ENCODE measurements at regions not wholly inside any gene's neighbourhood (a gene's known extent, or its start where the extent isn't known, plus 50 kb on each side); places are given as distances from the start of the nearest gene placed in this dataset.

- no peak for DNase-seq
- in situ Hi-C loops (cut with HindIII; ENCODE audit: low pct_ligation_motif_present, low sequenced_read_pairs): no loop called here
- Histone ChIP-seq H3K27me3 (replicated peaks) (no peaks in the 10 kb centered on the region), H3K36me3 (replicated peaks) (no peaks in the 10 kb centered on the region), H3K27ac (no peak overlapping the region), H3K4me3 (ENCODE audit: low read depth, low read length) (no peak overlapping the region)
- no peak for TF ChIP-seq CTCF (IDR thresholded peaks at IDR 0.05; ENCODE audit: low read depth, low read length, missing control alignments)
Measured at GRCh38 chr13:33480561-33480960, 195.0 kb upstream of the STARD13 start.

- Histone ChIP-seq H3K36me3 (replicated peaks) (no peaks in the 10 kb centered on the region), H3K4me3 (ENCODE audit: low read depth, low read length) (no peak overlapping the region), H3K27me3 (replicated peaks) (no peaks in the 10 kb centered on the region), H3K27ac (no peak overlapping the region)
- DNase-seq: no peak
- no peak for TF ChIP-seq CTCF (IDR thresholded peaks at IDR 0.05; ENCODE audit: low read depth, low read length, missing control alignments)
- in situ Hi-C loops (cut with HindIII; ENCODE audit: low pct_ligation_motif_present, low sequenced_read_pairs): no loop called here
Measured at GRCh38 chr13:33483471-33483870, 197.9 kb upstream of the STARD13 start.

- H3K27ac ChIP-seq: no peak overlapping the region
- no peak overlapping the region for H3K4me3 ChIP-seq (ENCODE audit: low read depth, low read length)
- no peak for DNase-seq
- no peaks in the 10 kb centered on the region for H3K36me3 ChIP-seq (replicated peaks)
- no peak for TF ChIP-seq CTCF (IDR thresholded peaks at IDR 0.05; ENCODE audit: low read depth, low read length, missing control alignments)
- in situ Hi-C loops (cut with HindIII; ENCODE audit: low pct_ligation_motif_present, low sequenced_read_pairs): no loop called here
- H3K27me3 ChIP-seq (replicated peaks): no peaks in the 10 kb centered on the region
Measured at GRCh38 chr13:33485247-33485646, 199.7 kb upstream of the STARD13 start.

GRCh38 chr13:33487575-33488243 is 202.2 kb upstream of the STARD13 start:
- Histone ChIP-seq H3K36me3 (replicated peaks) (no peaks in the 10 kb centered on the region), H3K27ac (no peak overlapping the region), H3K4me3 (ENCODE audit: low read depth, low read length) (no peak overlapping the region), H3K27me3 (replicated peaks) (no peaks in the 10 kb centered on the region)
- in situ Hi-C loops (cut with HindIII; ENCODE audit: low pct_ligation_motif_present, low sequenced_read_pairs): no loop called here
- no peak for DNase-seq
- peak; percentile 57 for TF ChIP-seq CTCF (IDR thresholded peaks at IDR 0.05; ENCODE audit: low read depth, low read length, missing control alignments)

GRCh38 chr13:33489563-33489962 is 204.0 kb upstream of the STARD13 start:
- Histone ChIP-seq H3K27me3 (replicated peaks) (no peaks in the 10 kb centered on the region), H3K4me3 (ENCODE audit: low read depth, low read length) (no peak overlapping the region), H3K27ac (no peak overlapping the region), H3K36me3 (replicated peaks) (no peaks in the 10 kb centered on the region)
- TF ChIP-seq CTCF (IDR thresholded peaks at IDR 0.05; ENCODE audit: low read depth, low read length, missing control alignments): no peak
- no peak for DNase-seq
- in situ Hi-C loops (cut with HindIII; ENCODE audit: low pct_ligation_motif_present, low sequenced_read_pairs): no loop called here
